Psoas muscle (tissue), 7 donors: ENCODE measurements at regions not wholly inside any gene's neighbourhood (a gene's known extent, or its start where the extent isn't known, plus 50 kb on each side); places are given as distances from the start of the nearest gene placed in this dataset.

Experiments used
- ATAC-seq, 4 donors: fragments of 200-7000 bp; cut with Tn5 transposase; one replicate each; pipeline ENCODE4 v1.9.1; 2020; ENCODE audit warnings: moderate library complexity in 3 of 4, mild to moderate bottlenecking in 2 of 4
- DNase-seq, 2 donors: peaks; one replicate each; pipeline ENCODE4 v3.0.0-alpha.2; 2020
- H3K27ac ChIP-seq: fragments of 200-600 bp; one replicate; pipeline ENCODE4 v1.8.0; 2022
- H3K27me3 ChIP-seq, 3 donors: fragments of 200-600 bp in 1 of 3; one replicate each; pipeline versions ENCODE4 v1.6.1 to v1.8.0; 2013 to 2022; ENCODE audit warnings: low read length in 2 of 3, mild to moderate bottlenecking in 2 of 3, moderate library complexity in 1 of 3; ENCODE audit not compliant: insufficient read depth in 3 of 3
- H3K36me3 ChIP-seq, 2 donors: fragments of 200-600 bp in 1 of 2; one replicate each; pipeline versions ENCODE4 v1.6.1 to v1.8.0; 2013 to 2022; ENCODE audit warnings: low read depth in 1 of 2, mild to moderate bottlenecking in 1 of 2, moderate library complexity in 1 of 2; ENCODE audit not compliant: insufficient read depth in 1 of 2
- H3K4me1 ChIP-seq: fragments of 200-600 bp; one replicate; pipeline ENCODE4 v1.8.0; 2022
- H3K4me3 ChIP-seq: fragments of 200-600 bp; one replicate; pipeline ENCODE4 v1.8.0; 2022; ENCODE audit warnings: mild to moderate bottlenecking
- H3K9me3 ChIP-seq: fragments of 200-600 bp; one replicate; pipeline ENCODE4 v1.8.0; 2022
- WGBS, 3 donors: extraction: QIAGEN DNeasy Blood & Tissue Kit; methylation state at CpG; one replicate each; pipeline versions ENCODE4 v1.1.6 to v1.1.7; 2013; 5-methylcytosine and 5-hydroxymethylcytosine counted together
- intact Hi-C, 2 donors: fragments of 100-400 bp; cut with DNase I; formaldehyde crosslinking; loops; one replicate each; pipeline versions ENCODE4 v1.11.0 to v1.14.2; 2022
- TF ChIP-seq, protein P1 (sequence below): fragments of 200-600 bp; IDR thresholded peaks from one replicate; pipeline ENCODE4 v1.8.0; 2022; ENCODE audit warnings: antibody characterized with exemption
- donor health status: healthy with polysubstance abuse.
- donor health status: DM: no; HTN: no; CAD: no; lungs with moderate emphysema.
- donor health status: Bipolar disorder and iron deficiency.
- donor health status: healthy.
- donor health status: DM: yes; HTN: yes; CAD: no.
- donor health status: DM: no; HTN: no; CAD: no.
- donor health status: DM: yes; HTN: yes; CAD: no.

DNA sequence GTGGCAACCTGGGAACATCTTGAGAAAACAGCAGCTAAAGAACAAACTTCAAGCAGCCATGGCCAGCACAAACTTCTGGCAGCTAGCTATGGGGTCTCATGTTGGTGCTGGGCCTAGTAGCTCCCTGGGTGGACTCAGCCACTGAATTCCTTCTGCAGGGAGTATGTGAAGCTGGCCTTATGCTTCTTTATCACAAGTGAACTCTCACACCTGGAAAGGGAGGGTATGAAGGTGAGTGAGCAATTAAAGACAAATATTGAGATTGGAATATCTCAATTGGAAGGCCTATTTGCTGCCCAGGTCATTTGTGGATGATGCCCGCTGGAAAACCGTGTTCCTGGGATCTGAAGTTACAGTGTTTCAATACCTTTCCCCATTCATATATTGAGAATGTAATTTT is 153.3 kb upstream of the RPS6KA3 start:
- H3K4me3 ChIP-seq: no peak overlapping the region
- no peak overlapping the region for H3K27ac ChIP-seq
- H3K36me3 ChIP-seq: no peaks in the 10 kb centered on the region
- ATAC-seq: no peak
- no peak for DNase-seq
- intact Hi-C loops: no loop called here
- TF ChIP-seq, protein P1, sequence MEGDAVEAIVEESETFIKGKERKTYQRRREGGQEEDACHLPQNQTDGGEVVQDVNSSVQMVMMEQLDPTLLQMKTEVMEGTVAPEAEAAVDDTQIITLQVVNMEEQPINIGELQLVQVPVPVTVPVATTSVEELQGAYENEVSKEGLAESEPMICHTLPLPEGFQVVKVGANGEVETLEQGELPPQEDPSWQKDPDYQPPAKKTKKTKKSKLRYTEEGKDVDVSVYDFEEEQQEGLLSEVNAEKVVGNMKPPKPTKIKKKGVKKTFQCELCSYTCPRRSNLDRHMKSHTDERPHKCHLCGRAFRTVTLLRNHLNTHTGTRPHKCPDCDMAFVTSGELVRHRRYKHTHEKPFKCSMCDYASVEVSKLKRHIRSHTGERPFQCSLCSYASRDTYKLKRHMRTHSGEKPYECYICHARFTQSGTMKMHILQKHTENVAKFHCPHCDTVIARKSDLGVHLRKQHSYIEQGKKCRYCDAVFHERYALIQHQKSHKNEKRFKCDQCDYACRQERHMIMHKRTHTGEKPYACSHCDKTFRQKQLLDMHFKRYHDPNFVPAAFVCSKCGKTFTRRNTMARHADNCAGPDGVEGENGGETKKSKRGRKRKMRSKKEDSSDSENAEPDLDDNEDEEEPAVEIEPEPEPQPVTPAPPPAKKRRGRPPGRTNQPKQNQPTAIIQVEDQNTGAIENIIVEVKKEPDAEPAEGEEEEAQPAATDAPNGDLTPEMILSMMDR: no peak
- no peaks in the 10 kb centered on the region for H3K9me3 ChIP-seq
- H3K4me1 ChIP-seq: no peaks in the 10 kb centered on the region
- no peaks in the 10 kb centered on the region for H3K27me3 ChIP-seq
- WGBS, 3 donors: 87 to 97% (median 93%) methylated on average over 2 of the region's 2 CpGs

DNA sequence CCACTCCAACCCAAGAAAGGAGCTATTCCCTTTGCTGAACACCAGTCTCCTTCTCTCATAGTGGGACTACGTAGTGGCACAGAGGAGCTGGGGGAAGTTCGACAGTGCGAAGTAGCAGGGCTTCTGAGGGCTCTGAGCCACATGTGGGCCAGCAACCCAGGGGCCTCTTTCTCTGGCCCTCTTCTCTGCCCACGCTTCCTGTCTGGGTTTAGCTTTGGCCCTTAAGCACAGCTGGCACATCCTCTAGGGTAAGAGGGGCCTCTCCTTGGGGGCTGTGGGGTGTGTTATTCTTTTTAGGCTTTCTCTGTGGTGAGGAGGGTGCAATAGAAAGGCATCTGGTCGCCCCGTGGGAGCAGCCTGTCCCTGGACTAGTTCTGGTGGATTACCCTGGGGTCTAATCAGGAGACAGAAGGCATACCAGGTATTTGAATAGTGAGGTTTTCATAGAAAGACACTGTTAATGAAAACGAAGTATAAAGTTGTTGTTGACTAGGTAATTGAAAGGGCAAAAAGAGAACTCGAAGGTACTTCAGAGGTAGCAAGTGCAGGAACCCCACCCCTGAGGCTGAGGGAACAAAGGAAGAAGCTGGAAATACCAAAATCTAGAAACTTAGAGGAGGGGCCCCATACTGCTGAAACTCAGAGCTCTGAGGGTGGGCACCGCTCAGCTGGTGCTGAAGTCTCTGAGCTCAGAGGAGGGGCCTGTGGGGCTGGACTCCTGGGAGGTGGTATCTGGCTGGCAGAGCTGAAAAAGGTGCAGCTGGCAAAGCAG is 151.9 kb upstream of the RPS6KA3 start:
- 68 to 79% (median 74%) methylated on average over 9 of the region's 9 CpGs for WGBS, 3 donors
- no peaks in the 10 kb centered on the region for H3K36me3 ChIP-seq
- TF ChIP-seq, protein P1: no peak
- H3K27me3 ChIP-seq: no peaks in the 10 kb centered on the region
- intact Hi-C loops: no loop called here
- no peak for DNase-seq
- no peaks in the 10 kb centered on the region for H3K9me3 ChIP-seq
- ATAC-seq: no peak
- no peak overlapping the region for H3K4me3 ChIP-seq
- no peak overlapping the region for H3K27ac ChIP-seq
- no peaks in the 10 kb centered on the region for H3K4me1 ChIP-seq

GRCh38 chrX:20414762-20415445 is 148.2 kb upstream of the RPS6KA3 start:
- 82 to 87% (median 83%) methylated on average over 9 of the region's 9 CpGs for WGBS, 3 donors
- DNase-seq (no peak), ATAC-seq (no peak)
- Histone ChIP-seq H3K36me3 (no peaks in the 10 kb centered on the region), H3K27me3 (no peaks in the 10 kb centered on the region), H3K4me3 (no peak overlapping the region), H3K27ac (no peak overlapping the region), H3K9me3 (no peaks in the 10 kb centered on the region), H3K4me1 (no peaks in the 10 kb centered on the region)
- TF ChIP-seq, protein P1: no peak
- intact Hi-C loops: no loop called here

GRCh38 chrX:20414066-20414465 is 147.4 kb upstream of the RPS6KA3 start:
- 68 to 100% (median 86%) methylated on average over 2 of the region's 2 CpGs for WGBS, 3 donors
- no peak for ATAC-seq
- H3K27ac ChIP-seq: no peak overlapping the region
- H3K4me3 ChIP-seq: no peak overlapping the region
- H3K36me3 ChIP-seq: no peaks in the 10 kb centered on the region
- TF ChIP-seq, protein P1: no peak
- no peak for DNase-seq
- no peaks in the 10 kb centered on the region for H3K27me3 ChIP-seq
- no peaks in the 10 kb centered on the region for H3K9me3 ChIP-seq
- intact Hi-C loops: no loop called here
- no peaks in the 10 kb centered on the region for H3K4me1 ChIP-seq
